ENCODE measurements at regions not wholly inside any gene's neighbourhood (a gene's known extent, or its start where the extent isn't known, plus 50 kb on each side); places are given as distances from the start of the nearest gene placed in this dataset.
A peak's percentile ranks its signal among the peaks of the same experiment; 100 is the strongest.

GRCh38 chr16:52634104-52634503 lies 87.2 kb upstream of the TOX3 start:
- no peak for DNase-seq

GRCh38 chr16:52633230-52633629 lies 86.3 kb upstream of the TOX3 start:
- no peak for DNase-seq

- no peak for DNase-seq
Observed at GRCh38 chr16:52631711-52632110, 84.8 kb upstream of the TOX3 start.

GRCh38 chr16:52630711-52631110 lies 83.8 kb upstream of the TOX3 start:
- DNase-seq: no peak

GRCh38 chr16:52629296-52629695 lies 82.4 kb upstream of the TOX3 start:
- no peak for DNase-seq

- no peak for DNase-seq
Observed at GRCh38 chr16:52624891-52625290, 77.9 kb upstream of the TOX3 start.

- no peak for DNase-seq
Observed at GRCh38 chr16:52621651-52622050, 74.7 kb upstream of the TOX3 start.

GRCh38 chr16:52618753-52619497 lies 72.0 kb upstream of the TOX3 start:
- no peak for DNase-seq

GRCh38 chr16:52617591-52617990 lies 70.6 kb upstream of the TOX3 start:
- DNase-seq: no peak

- DNase-seq: no peak
Observed at GRCh38 chr16:52613508-52613907, 66.6 kb upstream of the TOX3 start.

- DNase-seq: peak; percentile 46
Observed at GRCh38 chr16:52611817-52612673, 65.1 kb upstream of the TOX3 start.

- no peak for DNase-seq
Observed at GRCh38 chr16:52603015-52603414, 56.1 kb upstream of the TOX3 start.

- DNase-seq: peak; percentile 81
Observed at GRCh38 chr16:52597772-52598483, 51.0 kb upstream of the TOX3 start.

- DNase-seq: no peak
Observed at GRCh38 chr16:52597073-52597771, 50.3 kb upstream of the TOX3 start.

Measured in NCI-H2029 treated with DMSO at 0.1 percent for 48 hours (cell line).